GM18873 (cell line): ENCODE measurements at regions not wholly inside any gene's neighbourhood (a gene's known extent, or its start where the extent isn't known, plus 50 kb on each side); places are given as distances from the start of the nearest gene placed in this dataset.

Experiments
- ATAC-seq: cut with Tn5 transposase; IDR thresholded peaks from one replicate; pipeline ENCODE4 v1.9.1; 2021; ENCODE audit warnings: mild to moderate bottlenecking, moderate library complexity, moderate number of reproducible peaks; ENCODE audit not compliant: unreplicated experiment, low FRiP score

GRCh38 chrX:30955687-30956086, 66.6 kb upstream of the TAB3 start:
- no peak for ATAC-seq

DNA sequence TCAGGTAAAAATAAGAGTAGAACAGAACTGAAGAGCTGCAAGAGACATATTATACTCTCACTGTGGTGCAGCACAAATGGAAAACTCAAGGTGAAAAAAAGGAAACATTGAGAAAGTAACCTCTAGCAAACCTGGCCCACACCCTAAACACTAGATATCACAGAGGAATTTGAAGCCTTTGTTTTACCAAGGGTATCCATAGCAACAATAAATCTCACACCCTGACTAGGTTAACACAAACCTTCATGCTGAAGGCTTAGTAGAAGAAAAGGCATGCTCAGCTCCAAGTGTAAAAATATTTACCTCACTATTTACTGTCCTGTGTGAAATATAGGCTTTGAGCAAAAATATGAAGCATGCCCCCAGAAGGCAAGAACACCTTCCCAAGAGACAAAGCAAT, 61.9 kb upstream of the TAB3 start:
- no peak for ATAC-seq

GRCh38 chrX:30950391-30950790, 61.3 kb upstream of the TAB3 start:
- no peak for ATAC-seq

DNA sequence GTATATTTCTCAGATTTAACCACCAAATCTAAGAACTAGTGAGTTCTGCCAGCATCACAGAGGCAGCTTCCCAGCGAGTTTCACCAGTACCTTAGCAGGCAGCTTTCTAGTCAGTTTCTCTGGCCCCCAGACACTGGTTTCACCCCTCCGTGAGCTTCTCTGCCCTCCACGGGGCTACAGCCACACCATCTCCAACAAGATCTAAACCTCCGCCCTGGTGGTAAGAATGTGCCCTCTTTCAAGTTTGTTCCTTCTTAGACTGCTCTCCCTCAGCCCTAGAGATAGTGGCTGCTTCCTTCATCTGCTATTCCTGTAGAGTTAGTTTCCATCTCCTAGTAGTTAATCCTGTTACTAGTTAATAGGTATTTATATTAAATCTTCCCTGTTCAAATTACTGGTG, 60.5 kb upstream of the TAB3 start:
- no peak for ATAC-seq

DNA sequence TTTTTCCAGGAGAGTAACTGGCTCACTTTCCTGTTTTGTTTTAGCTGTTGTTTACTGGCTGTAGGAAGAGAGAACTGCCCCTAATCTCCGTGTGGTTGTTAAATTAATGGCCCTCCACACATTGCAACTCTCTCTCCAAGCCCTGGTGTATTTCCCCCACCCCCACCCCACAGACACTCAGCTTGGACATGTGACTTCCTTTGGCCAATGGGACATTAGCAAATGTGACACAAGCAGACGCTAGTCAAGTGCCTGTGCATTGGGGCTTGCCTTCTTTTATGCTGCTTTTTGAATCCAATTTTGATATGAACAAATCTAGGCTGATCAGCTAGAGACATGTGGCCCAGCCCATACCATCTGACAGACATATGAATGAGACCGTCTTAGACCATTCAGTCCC, 59.6 kb upstream of the TAB3 start:
- no peak for ATAC-seq

DNA sequence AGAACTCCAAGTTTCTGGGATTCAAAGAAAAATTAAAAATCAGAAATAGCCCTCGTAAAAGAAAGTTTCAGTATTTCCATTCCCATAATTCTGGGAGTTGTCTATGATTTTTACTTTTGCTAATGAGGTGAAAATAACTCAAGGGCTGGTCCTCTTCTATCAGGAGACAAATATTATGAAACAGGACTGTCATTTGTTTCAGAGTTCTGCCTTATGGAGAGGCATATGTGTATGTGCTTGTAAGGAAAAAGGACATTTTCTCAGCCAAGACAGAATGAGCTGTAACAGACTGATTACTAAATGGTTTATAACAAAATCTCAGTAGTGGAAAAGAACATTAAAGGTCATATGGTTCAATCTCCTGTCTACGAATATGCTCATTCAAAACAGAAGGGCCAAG, 59.0 kb upstream of the TAB3 start:
- ATAC-seq: no peak

GRCh38 chrX:30943984-30944383, 54.9 kb upstream of the TAB3 start:
- no peak for ATAC-seq

GRCh38 chrX:30941898-30942297, 52.8 kb upstream of the TAB3 start:
- ATAC-seq: no peak

DNA sequence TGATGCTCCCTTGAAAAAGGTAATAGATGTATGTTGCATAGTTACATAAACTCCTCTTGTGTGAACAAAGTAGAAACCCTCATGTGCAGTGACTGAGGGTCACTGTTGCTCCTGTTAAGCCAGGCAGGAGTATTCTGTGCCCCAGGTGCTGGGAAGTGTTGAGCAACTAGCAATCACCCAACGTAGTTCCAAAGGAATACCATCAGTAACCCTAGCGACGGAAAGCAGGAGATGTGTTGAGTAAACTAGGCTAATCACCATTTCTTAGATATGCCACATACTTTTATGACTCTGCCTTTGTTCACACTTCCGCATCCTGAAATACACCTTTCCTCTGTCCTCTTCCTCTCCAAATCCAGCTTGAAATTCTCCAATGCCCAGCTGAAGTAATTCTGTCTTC, 50.9 kb upstream of the TAB3 start:
- no peak for ATAC-seq
